Coronary artery (tissue), 2 donors: ENCODE measurements at regions not wholly inside any gene's neighbourhood (a gene's known extent, or its start where the extent isn't known, plus 50 kb on each side); places are given as distances from the start of the nearest gene placed in this dataset.

Experiments
- DNase-seq: peaks from one replicate; pipeline ENCODE4 v3.0.0-alpha.2; 2017; ENCODE audit warnings: low spot score
- H3K27ac ChIP-seq, 2 donors: fragments of 200-600 bp; sonication (generic); one replicate each; pipeline ENCODE4 v1.5.1; 2016 to 2019
- H3K4me3 ChIP-seq: fragments of 200-600 bp; sonication (generic); 2 replicates; pipeline ENCODE4 v1.5.1; 2016; ENCODE audit warnings: mild to moderate bottlenecking, moderate library complexity
- TF ChIP-seq, protein P1 (sequence below): fragments of 200-600 bp; sonication (generic); IDR thresholded peaks from one replicate; pipeline ENCODE4 v1.5.1; 2019; ENCODE audit warnings: antibody characterized with exemption

DNA sequence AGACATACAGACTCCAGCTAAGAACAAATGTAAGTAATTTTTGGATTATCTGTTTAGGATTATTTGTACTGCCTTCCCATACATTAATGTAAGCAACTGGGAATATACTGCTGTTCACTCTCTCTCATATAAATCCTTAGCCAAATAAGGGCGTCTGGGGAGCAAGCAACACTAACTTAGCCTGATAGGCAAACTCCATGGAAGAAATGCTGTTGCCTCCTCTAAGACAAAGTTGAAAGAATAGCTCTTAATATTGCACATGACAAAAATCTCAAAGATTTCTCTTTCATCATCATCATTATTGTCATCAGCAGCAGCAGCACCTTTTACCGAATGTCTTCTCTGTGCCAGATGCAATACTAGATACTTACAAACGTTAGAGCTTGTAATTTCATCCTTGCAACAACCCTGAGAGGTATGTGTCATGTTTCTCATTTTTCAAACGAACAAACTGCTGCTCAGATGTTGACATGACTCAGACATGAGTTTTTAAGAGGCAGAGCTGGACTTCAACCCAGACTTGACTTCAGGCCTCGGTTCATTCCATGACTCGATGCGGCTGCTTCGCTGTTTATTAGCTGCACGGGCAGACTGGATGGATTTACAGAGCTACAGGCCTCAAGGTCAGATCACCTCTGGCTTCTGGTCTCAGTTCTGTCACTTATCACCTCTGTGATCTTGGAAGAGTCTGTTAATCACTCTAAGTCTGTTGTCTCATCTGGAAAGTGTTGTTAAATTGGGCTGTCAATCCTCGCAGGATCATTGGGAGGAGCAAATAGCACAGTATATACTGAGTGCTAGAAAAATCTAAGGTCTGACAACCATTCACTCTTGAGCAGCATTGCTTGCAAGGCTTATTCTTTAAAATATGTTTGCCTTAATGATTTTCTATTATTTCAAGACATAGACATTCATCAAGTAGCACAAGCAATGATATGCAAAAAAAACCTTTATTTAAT, 126.3 kb upstream of the CELF2 start:
- TF ChIP-seq, protein P1, sequence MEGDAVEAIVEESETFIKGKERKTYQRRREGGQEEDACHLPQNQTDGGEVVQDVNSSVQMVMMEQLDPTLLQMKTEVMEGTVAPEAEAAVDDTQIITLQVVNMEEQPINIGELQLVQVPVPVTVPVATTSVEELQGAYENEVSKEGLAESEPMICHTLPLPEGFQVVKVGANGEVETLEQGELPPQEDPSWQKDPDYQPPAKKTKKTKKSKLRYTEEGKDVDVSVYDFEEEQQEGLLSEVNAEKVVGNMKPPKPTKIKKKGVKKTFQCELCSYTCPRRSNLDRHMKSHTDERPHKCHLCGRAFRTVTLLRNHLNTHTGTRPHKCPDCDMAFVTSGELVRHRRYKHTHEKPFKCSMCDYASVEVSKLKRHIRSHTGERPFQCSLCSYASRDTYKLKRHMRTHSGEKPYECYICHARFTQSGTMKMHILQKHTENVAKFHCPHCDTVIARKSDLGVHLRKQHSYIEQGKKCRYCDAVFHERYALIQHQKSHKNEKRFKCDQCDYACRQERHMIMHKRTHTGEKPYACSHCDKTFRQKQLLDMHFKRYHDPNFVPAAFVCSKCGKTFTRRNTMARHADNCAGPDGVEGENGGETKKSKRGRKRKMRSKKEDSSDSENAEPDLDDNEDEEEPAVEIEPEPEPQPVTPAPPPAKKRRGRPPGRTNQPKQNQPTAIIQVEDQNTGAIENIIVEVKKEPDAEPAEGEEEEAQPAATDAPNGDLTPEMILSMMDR: no peak
- DNase-seq: no peak
- H3K4me3 ChIP-seq: no peak overlapping the region
- no peak overlapping the region for H3K27ac ChIP-seq

DNA sequence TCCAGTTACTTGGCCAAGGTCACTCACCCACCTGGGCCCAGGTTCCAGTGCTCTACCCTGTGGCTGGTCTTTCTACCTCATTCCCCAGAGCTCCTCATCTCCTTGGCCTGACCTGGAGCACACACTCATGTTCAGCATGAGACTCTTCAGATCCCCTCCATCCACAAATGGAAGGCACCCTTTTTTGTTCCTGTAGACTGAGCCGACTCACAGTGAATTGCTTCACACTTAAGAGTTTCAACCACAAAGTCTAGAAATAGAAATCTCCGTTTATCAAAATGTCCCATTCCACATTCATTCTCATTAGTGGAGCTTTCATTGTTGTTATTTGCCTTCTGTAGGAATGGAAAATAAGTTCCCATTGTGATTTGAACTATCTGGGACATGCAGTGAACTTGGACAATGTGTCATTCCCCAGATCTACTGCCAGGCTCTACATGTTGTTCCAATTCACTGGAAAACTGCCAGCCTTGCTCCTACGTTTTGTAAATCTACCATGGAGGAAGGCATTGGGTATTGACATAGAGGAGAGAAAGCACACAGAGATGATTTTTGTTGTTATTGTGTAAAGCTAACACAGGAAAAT, 125.3 kb upstream of the CELF2 start:
- DNase-seq: no peak
- TF ChIP-seq, protein P1: no peak
- Histone ChIP-seq H3K4me3 (no peak overlapping the region), H3K27ac (no peak overlapping the region)

DNA sequence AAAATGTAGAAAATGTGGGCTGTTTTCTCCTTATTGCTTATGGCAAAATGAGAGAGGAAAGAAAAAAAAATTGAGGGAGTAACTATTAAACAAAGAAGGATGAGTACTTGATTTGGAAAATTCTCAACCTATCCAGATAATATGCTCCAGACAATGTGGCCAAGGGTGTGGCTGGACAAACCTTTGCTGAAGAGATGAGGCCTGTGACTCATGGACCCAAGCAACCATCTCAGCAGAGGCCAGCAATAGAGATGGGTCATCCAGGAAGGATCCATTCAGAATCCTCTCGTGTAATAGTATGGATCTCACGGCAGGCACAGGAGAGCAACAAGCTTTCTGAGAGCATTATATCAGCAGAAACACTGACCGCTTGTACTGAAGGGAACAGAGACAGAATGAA, 120.3 kb upstream of the CELF2 start:
- TF ChIP-seq, protein P1: no peak
- DNase-seq: no peak
- Histone ChIP-seq H3K27ac (no peak overlapping the region), H3K4me3 (no peak overlapping the region)

DNA sequence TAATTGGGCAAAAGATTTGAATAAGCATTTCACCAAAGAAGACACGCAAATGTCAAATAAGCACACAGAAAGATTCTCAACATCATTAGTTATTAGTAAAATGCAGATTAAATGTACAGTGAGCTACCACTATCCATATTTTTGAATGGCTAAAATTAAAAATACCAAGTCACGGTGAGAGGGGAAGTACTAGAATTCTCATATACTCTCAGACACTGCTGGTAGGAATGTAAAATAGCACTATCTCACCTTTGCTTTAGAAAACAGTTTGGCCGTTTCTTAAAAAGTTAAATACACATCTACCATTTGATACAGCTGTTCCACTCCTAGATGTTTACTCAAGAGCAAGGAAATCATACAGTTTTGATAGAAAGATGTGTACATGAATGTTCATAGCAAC, 115.8 kb upstream of the CELF2 start:
- no peak for DNase-seq
- TF ChIP-seq, protein P1: no peak

DNA sequence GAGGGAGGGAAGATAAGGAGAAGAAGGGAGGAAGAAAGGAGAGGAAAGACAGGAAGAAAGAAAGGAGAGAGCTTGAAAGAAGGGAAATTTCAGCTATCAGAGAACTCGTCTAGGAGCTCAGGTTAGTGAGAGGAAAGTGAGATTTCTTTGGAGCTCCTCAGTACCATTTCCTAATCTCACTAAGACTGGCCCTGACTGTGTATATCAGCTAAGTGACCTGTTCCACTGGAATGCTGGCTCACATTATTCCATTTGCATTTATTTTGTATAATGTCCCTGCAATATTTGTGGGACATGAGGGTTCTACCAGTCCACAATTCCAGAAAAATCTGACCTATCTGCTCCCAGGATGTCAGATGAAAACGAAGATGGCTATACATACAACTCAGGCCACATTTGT, 114.7 kb upstream of the CELF2 start:
- TF ChIP-seq, protein P1: no peak

More for the DNA sequence above, 115.8 kb upstream of the CELF2 start:
- H3K4me3 ChIP-seq: no peak overlapping the region
- H3K27ac ChIP-seq: no peak overlapping the region

DNA sequence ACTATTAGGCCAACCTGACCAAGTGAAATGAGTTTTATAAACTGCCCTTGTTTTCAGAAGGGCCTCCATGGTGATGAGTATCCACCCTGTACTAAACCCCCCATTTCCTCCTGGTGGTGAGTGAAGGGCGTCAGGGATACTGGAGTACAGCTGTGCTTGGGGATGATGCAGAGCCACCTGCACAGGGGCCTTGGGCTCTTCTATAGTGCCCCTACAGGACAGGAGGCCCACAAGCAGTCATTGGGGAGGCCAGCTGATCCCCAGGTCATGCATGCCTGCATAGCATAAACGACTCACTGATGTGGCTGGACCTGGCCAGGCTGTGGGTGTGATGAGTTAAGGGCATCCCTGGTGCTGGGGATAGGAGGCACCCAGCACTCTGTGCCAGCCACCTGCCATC, 114.1 kb upstream of the CELF2 start:
- no peak for DNase-seq
- TF ChIP-seq, protein P1: no peak

More for the DNA sequence above, 114.7 kb upstream of the CELF2 start:
- Histone ChIP-seq H3K27ac (no peak overlapping the region), H3K4me3 (no peak overlapping the region)
- DNase-seq: no peak

More for the DNA sequence above, 114.1 kb upstream of the CELF2 start:
- Histone ChIP-seq H3K27ac (no peak overlapping the region), H3K4me3 (no peak overlapping the region)
